HG02884 (cell line): ENCODE measurements at regions not wholly inside any gene's neighbourhood (a gene's known extent, or its start where the extent isn't known, plus 50 kb on each side); places are given as distances from the start of the nearest gene placed in this dataset.
"Not testable (repeated sequence)": the region's sequence is repeated elsewhere in the genome, so short reads cannot be mapped to it uniquely, and the experiment has no call there.

Source experiments
- ATAC-seq: cut with Tn5 transposase; IDR thresholded peaks from one replicate; pipeline ENCODE4 v1.9.1; 2021; ENCODE audit warnings: mild to moderate bottlenecking, moderate library complexity; ENCODE audit not compliant: unreplicated experiment

GRCh38 chr2:56940054-56940453 lies 756.3 kb downstream of the CCDC85A start:
- ATAC-seq, result no peak

GRCh38 chr2:56952871-56953270 lies 769.1 kb downstream of the CCDC85A start:
- no peak for ATAC-seq

- ATAC-seq, result no peak
Measured at GRCh38 chr2:56960581-56960980, 776.8 kb downstream of the CCDC85A start.

- ATAC-seq, result no peak
Measured at GRCh38 chr2:56962673-56963072, 778.9 kb downstream of the CCDC85A start.

- no peak for ATAC-seq
Measured at GRCh38 chr2:56969513-56969912, 785.7 kb downstream of the CCDC85A start.

GRCh38 chr2:56971383-56971974 lies 787.7 kb downstream of the CCDC85A start:
- ATAC-seq, result no peak

GRCh38 chr2:56981554-56981953 lies 797.8 kb downstream of the CCDC85A start:
- ATAC-seq, result no peak

- no peak for ATAC-seq
Measured at GRCh38 chr2:56985609-56986008, 801.8 kb downstream of the CCDC85A start.

- ATAC-seq, result no peak
Measured at GRCh38 chr2:57022496-57022895, 838.7 kb downstream of the CCDC85A start.

GRCh38 chr2:57044931-57045635 lies 861.3 kb downstream of the CCDC85A start:
- ATAC-seq, result no peak

GRCh38 chr2:57049273-57049672 lies 865.5 kb downstream of the CCDC85A start:
- ATAC-seq, result no peak

GRCh38 chr2:57050007-57050406 lies 866.2 kb downstream of the CCDC85A start:
- ATAC-seq, result no peak

GRCh38 chr2:57066301-57066700 lies 882.5 kb downstream of the CCDC85A start:
- ATAC-seq, result not testable (repeated sequence)

- no peak for ATAC-seq
Measured at GRCh38 chr2:57075226-57075625, 891.4 kb downstream of the CCDC85A start.

- no peak for ATAC-seq
Measured at GRCh38 chr2:57080035-57080434, 896.2 kb downstream of the CCDC85A start.

GRCh38 chr2:57084697-57085281 lies 901.0 kb downstream of the CCDC85A start:
- ATAC-seq, result no peak

GRCh38 chr2:57093020-57093419 lies 909.2 kb downstream of the CCDC85A start:
- ATAC-seq, result no peak

GRCh38 chr2:57097855-57098254 lies 914.1 kb downstream of the CCDC85A start:
- ATAC-seq, result no peak

- ATAC-seq, result no peak
Measured at GRCh38 chr2:57100436-57100835, 916.6 kb downstream of the CCDC85A start.

GRCh38 chr2:57105694-57106093 lies 921.9 kb downstream of the CCDC85A start:
- no peak for ATAC-seq

- no peak for ATAC-seq
Measured at GRCh38 chr2:57107353-57107752, 923.6 kb downstream of the CCDC85A start.

GRCh38 chr2:57111531-57111930 lies 927.7 kb downstream of the CCDC85A start:
- no peak for ATAC-seq
